Panc1 (cell line): ENCODE measurements at regions not wholly inside any gene's neighbourhood (a gene's known extent, or its start where the extent isn't known, plus 50 kb on each side); places are given as distances from the start of the nearest gene placed in this dataset.

Experiments
- ATAC-seq: fragments of 200-7000 bp; cut with Tn5 transposase; 2 replicates; pipeline ENCODE4 v1.9.1; 2020; ENCODE audit warnings: mild to moderate bottlenecking, moderate library complexity
- BruUV-seq: library from RNA; stranded (reverse); fragments of 400-500 nt; replicated peaks from 2 replicates; lab custom pipeline; 2021; lab: Mats Ljungman, UMichigan
- CTCF ChIA-PET: fragments of 300-600 bp; sonication (Branson Sonifier 250); formaldehyde crosslinking; loops from one replicate; lab custom pipeline; 2022; ENCODE audit warnings: antibody characterized with exemption; lab: Charles Lee
- POLR2A ChIA-PET: fragments of 300-600 bp; sonication (Branson Sonifier 250); formaldehyde crosslinking; loops from one replicate; lab custom pipeline; 2022; ENCODE audit warnings: antibody characterized with exemption; lab: Charles Lee
- DNase-seq: peaks from one replicate; pipeline ENCODE4 v3.0.0-alpha.2; 2010; ENCODE audit warnings: low read depth, low spot score
- H3K27ac ChIP-seq: 2 replicates; pipeline ENCODE4 v1.5.1; 2011; ENCODE audit warnings: mild to moderate bottlenecking, low read length, inconsistent platforms
- H3K27me3 ChIP-seq: fragments of 200-500 bp; sonication (Bioruptor generic); 2 replicates; pipeline ENCODE4 v1.6.0; 2014; ENCODE audit warnings: low read length, inconsistent platforms; ENCODE audit not compliant: control insufficient read depth, insufficient read depth
- H3K36me3 ChIP-seq: fragments of 200-500 bp; sonication (Bioruptor generic); 2 replicates; pipeline ENCODE4 v1.5.1; 2014; ENCODE audit warnings: inconsistent platforms, mild to moderate bottlenecking, low read length, moderate library complexity; ENCODE audit not compliant: control insufficient read depth, insufficient read depth
- H3K4me1 ChIP-seq: 2 replicates; pipeline ENCODE4 v1.5.1; 2011; ENCODE audit warnings: inconsistent platforms, mild to moderate bottlenecking, low read length, moderate library complexity; ENCODE audit not compliant: control insufficient read depth, insufficient read depth
- H3K4me3 ChIP-seq, 2 experiments: 2 replicates each; pipeline ENCODE4 v1.5.1; 2011 to 2012; ENCODE audit warnings: low read depth in 2 of 2, low read length in 2 of 2, mild to moderate bottlenecking in 2 of 2, inconsistent platforms in 1 of 2, moderate library complexity in 1 of 2
- H3K9me3 ChIP-seq: fragments of 200-500 bp; sonication (Bioruptor generic); 2 replicates; pipeline ENCODE4 v1.5.1; 2014; ENCODE audit warnings: low read depth, mild to moderate bottlenecking, inconsistent platforms, low read length, moderate library complexity; ENCODE audit not compliant: control insufficient read depth, insufficient read depth
- CTCF ChIP-seq: fragments of 450-650 bp; IDR thresholded peaks from 2 replicates; pipeline ENCODE4 v1.5.1; 2017; ENCODE audit warnings: mild to moderate bottlenecking
- POLR2AphosphoS5 ChIP-seq: IDR thresholded peaks from 2 replicates; pipeline ENCODE4 v1.6.1; 2012; ENCODE audit warnings: mild to moderate bottlenecking, low read depth, low read length, moderate library complexity
- REST ChIP-seq, 2 experiments: IDR thresholded peaks; 2 replicates each; pipeline ENCODE4 v1.6.1; 2011 to 2012; ENCODE audit warnings: low read depth in 2 of 2, control low read depth in 1 of 2, low read length in 1 of 2, mild to moderate bottlenecking in 1 of 2, moderate library complexity in 1 of 2; ENCODE audit not compliant: insufficient read depth in 1 of 2
- SIN3A ChIP-seq: IDR thresholded peaks from 2 replicates; pipeline ENCODE4 v1.6.1; 2012; ENCODE audit warnings: low read depth, mild to moderate bottlenecking, low read length, moderate library complexity, borderline replicate concordance; ENCODE audit not compliant: insufficient read depth
- TCF7L2 ChIP-seq: IDR thresholded peaks from 2 replicates; pipeline ENCODE4 v1.6.1; 2011; ENCODE audit warnings: mild to moderate bottlenecking, low read depth, low read length, inconsistent platforms
- in situ Hi-C: cut with HindIII; loops from 2 replicates; pipeline ENCODE4 v1.10.0; 2016; ENCODE audit warnings: low sequenced_read_pairs, low pct_unique_long_range_greater_than_20kb
- intact Hi-C: fragments of 100-400 bp; cut with micrococcal nuclease; formaldehyde crosslinking; loops from one replicate; pipeline ENCODE4 v1.10.0; 2022; ENCODE audit not compliant: unreplicated experiment

- Histone ChIP-seq H3K4me3 (no peak overlapping the region), H3K36me3 (no peaks in the 10 kb centered on the region), H3K27ac (no peak overlapping the region), H3K27me3 (no peaks in the 10 kb centered on the region; the same call in 1 of the 2 replicates), H3K9me3 (no peaks in the 10 kb centered on the region), H3K4me1 (no peaks in the 10 kb centered on the region)
- ChIA-PET POLR2A (no interaction called here), CTCF (no interaction called here)
- TF ChIP-seq POLR2AphosphoS5 (no peak), REST (IDR thresholded peaks at IDR 0.05; ENCODE audit: insufficient read depth in 1 of 2, low read depth in 2 of 2, low read length in 1 of 2) (no peak), TCF7L2 (no peak)
- intact Hi-C loops (no loop called here), in situ Hi-C loops (no loop called here)
- no TSS peak for BruUV-seq
- DNase-seq (no peak), ATAC-seq (no peak)
Measured at GRCh38 chr13:52975969-52976368, 52.6 kb upstream of the OLFM4 start.

GRCh38 chr13:52975161-52975560 lies 53.5 kb upstream of the OLFM4 start:
- Histone ChIP-seq H3K9me3 (no peaks in the 10 kb centered on the region), H3K27ac (no peak overlapping the region), H3K4me3 (no peak overlapping the region), H3K4me1 (no peaks in the 10 kb centered on the region), H3K27me3 (no peaks in the 10 kb centered on the region; the same call in 1 of the 2 replicates), H3K36me3 (no peaks in the 10 kb centered on the region)
- intact Hi-C loops (no loop called here), in situ Hi-C loops (no loop called here)
- ChIA-PET POLR2A (no interaction called here), CTCF (no interaction called here)
- no peak for DNase-seq
- no peak for ATAC-seq
- TF ChIP-seq SIN3A (no peak), POLR2AphosphoS5 (no peak), TCF7L2 (no peak), CTCF (no peak), REST (IDR thresholded peaks at IDR 0.05; ENCODE audit: insufficient read depth in 1 of 2, low read depth in 2 of 2, low read length in 1 of 2) (no peak)
- no TSS peak for BruUV-seq
